GM21390 (cell line): ENCODE measurements at regions not wholly inside any gene's neighbourhood (a gene's known extent, or its start where the extent isn't known, plus 50 kb on each side); places are given as distances from the start of the nearest gene placed in this dataset.

Source experiments
- ATAC-seq: cut with Tn5 transposase; IDR thresholded peaks from one replicate; pipeline ENCODE4 v1.9.1; 2021; ENCODE audit not compliant: unreplicated experiment

DNA sequence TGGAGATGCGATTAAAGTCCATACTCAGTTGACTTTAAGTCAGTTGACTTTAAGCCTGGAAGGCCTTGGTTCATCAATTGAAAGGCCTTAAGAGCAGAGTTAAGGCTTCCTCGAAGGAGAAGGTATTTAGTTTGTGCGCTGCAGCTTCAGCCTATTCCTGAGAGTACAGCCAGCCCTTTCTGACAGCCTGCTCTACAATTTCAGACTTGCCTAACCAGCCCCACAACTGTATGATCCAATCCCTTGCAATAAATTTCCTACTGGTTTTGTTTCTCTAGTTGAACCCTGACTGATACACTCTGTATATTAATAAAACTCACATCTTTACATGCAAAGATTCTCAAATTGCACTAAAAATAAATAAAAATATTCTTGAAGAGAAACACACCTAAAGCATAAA is 66.1 kb upstream of the RORA start:
- ATAC-seq = no peak

DNA sequence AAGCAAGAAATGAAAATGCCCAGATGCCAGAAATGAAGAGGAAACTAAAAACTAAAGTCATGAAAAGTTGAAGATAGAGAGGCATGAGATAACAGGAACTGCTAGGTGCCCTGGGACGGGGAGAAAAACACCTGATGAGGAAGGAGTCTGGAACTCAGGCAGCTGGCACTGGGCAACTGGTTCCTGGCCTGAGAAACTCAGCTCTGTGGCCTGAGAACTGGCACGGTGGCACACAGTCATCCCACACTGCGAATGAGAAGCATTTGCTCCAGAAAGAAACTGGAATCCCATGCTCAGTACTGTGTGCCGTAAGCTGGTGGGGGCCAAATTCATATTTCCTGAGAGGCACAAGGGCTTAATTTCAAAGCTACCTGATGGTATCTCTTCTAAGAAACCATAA is 53.6 kb upstream of the RORA start:
- no peak for ATAC-seq

DNA sequence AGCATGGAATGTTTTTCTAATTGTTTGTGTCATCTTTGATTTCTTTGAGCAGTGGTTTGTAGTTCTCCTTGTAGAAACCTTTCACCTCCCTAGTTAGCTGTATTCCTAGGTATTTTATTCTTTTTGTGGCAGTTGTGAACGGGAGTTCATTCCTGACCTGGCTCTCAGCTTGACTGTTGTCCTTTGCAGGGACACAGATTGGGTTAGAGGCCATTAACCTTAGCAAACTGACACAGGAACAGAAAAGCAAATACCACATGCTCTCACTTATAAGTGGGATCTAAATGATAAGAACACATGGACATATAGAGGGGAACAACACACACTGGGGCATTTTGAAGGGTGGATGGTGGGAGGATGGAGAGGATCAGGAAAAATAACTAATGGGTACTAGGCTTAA is 52.2 kb upstream of the RORA start:
- ATAC-seq = no peak
